Cardiac fibroblast (primary cell): ENCODE measurements at regions not wholly inside any gene's neighbourhood (a gene's known extent, or its start where the extent isn't known, plus 50 kb on each side); places are given as distances from the start of the nearest gene placed in this dataset.

Experiments
- DNase-seq, 2 donors: peaks; one replicate each; pipeline versions ENCODE4 v3.0.0 to v3.0.0-alpha.2; 2010; ENCODE audit warnings: low read depth in 2 of 2
- H3K4me3 ChIP-seq, 2 donors: replicated peaks in 1 of 2; 1 replicate in 1 of 2; 2 replicates in 1 of 2; pipeline ENCODE4 v1.5.1; 2011; ENCODE audit warnings: low read depth in 2 of 2, low read length in 2 of 2, mild to moderate bottlenecking in 2 of 2, moderate library complexity in 1 of 2
- TF ChIP-seq, protein P1 (sequence below): IDR thresholded peaks from one replicate; pipeline ENCODE4 v1.5.1; 2011; ENCODE audit warnings: low read depth, mild to moderate bottlenecking, low read length, inconsistent platforms

- no peak for DNase-seq
- no peak overlapping the region for H3K4me3 ChIP-seq
- TF ChIP-seq, protein P1, sequence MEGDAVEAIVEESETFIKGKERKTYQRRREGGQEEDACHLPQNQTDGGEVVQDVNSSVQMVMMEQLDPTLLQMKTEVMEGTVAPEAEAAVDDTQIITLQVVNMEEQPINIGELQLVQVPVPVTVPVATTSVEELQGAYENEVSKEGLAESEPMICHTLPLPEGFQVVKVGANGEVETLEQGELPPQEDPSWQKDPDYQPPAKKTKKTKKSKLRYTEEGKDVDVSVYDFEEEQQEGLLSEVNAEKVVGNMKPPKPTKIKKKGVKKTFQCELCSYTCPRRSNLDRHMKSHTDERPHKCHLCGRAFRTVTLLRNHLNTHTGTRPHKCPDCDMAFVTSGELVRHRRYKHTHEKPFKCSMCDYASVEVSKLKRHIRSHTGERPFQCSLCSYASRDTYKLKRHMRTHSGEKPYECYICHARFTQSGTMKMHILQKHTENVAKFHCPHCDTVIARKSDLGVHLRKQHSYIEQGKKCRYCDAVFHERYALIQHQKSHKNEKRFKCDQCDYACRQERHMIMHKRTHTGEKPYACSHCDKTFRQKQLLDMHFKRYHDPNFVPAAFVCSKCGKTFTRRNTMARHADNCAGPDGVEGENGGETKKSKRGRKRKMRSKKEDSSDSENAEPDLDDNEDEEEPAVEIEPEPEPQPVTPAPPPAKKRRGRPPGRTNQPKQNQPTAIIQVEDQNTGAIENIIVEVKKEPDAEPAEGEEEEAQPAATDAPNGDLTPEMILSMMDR = no peak
Measured at GRCh38 chr2:219991116-219991515, 363.7 kb downstream of the SLC4A3 start.

DNA sequence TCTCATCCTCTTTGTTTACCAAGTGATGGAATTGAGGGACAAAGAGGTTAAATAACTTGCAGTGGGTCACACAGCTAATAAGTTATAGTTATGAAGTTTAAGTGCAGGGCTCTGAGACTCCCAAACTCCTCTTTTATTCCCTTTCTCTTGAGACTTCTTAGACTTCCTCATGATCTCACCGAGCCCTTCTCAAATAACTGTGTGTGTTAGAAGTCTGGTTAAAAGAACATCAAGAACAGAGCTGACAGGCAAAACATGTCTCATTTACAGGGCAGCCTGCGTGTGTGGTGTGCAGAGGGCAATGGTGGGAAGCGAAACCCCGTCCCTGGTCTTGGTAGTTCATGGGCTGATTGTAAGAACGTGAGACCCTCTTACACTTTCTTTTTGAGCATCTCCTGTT lies 368.0 kb downstream of the SLC4A3 start:
- no peak overlapping the region for H3K4me3 ChIP-seq
- DNase-seq = no peak
- TF ChIP-seq, protein P1 = no peak

GRCh38 chr2:219995991-219996765 lies 368.7 kb downstream of the SLC4A3 start:
- no peak for DNase-seq
- H3K4me3 ChIP-seq = no peak overlapping the region
- TF ChIP-seq, protein P1 = no peak

GRCh38 chr2:219997341-219997851 lies 370.0 kb downstream of the SLC4A3 start:
- TF ChIP-seq, protein P1 = peak; percentile 36
- DNase-seq = peak; percentile 42 to 52
- H3K4me3 ChIP-seq = no peak overlapping the region

DNA sequence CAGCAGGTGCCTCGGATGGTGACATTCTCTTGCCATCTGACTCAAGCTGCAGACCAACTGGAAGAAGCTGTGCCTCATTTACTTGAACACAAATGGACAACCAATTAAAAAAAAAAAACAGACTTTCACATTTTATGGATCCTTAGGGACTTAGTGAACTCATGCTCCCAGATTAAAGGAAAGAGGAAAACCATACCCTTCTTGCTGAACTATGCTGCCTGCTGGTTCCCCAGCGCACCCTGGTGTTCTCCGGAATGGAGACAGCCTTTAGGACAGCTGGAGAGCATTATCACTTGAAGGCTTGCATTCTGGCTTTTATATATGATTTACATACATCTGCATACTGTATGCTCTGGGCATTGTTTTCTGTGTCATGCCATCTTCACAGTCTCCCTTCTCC lies 370.7 kb downstream of the SLC4A3 start:
- no peak for DNase-seq
- H3K4me3 ChIP-seq = no peak overlapping the region
- TF ChIP-seq, protein P1 = no peak

- TF ChIP-seq, protein P1 = no peak
- no peak for DNase-seq
- H3K4me3 ChIP-seq = no peak overlapping the region
Measured at GRCh38 chr2:219998714-219999227, 371.3 kb downstream of the SLC4A3 start.
